ENCODE measurements at regions not wholly inside any gene's neighbourhood (a gene's known extent, or its start where the extent isn't known, plus 50 kb on each side); places are given as distances from the start of the nearest gene placed in this dataset.

GRCh38 chr1:81559662-81560350 is 240.9 kb upstream of the ADGRL2 start:
- no peak overlapping the region for H3K4me3 ChIP-seq (ENCODE audit: low read length in 3 of 3)
- no peaks in the 10 kb centered on the region for H3K9me3 ChIP-seq (ENCODE audit: control insufficient read depth in 2 of 3, insufficient read depth in 1 of 3, low read length in 3 of 3)
- H3K4me1 ChIP-seq (ENCODE audit: control insufficient read depth in 2 of 3, insufficient read depth in 2 of 3, low read depth in 1 of 3, low read length in 3 of 3), result no peaks in the 10 kb centered on the region
- H3K27me3 ChIP-seq (ENCODE audit: control insufficient read depth, insufficient read depth, low read length), result no peaks in the 10 kb centered on the region
- no peak for DNase-seq
- no peak overlapping the region for H3K9ac ChIP-seq (ENCODE audit: low read length in 3 of 3)
- TF ChIP-seq CTCF (IDR thresholded peaks at IDR 0.05; ENCODE audit: borderline replicate concordance, extremely low read depth, insufficient read depth), result no peak
- H3K36me3 ChIP-seq (ENCODE audit: control insufficient read depth in 2 of 3, insufficient read depth in 3 of 3, low read length in 3 of 3), result no peaks in the 10 kb centered on the region
- intact Hi-C loops (cut with DNase I), result no loop called here
- FAIRE-seq, result no peak
- no peak overlapping the region for H3K27ac ChIP-seq (ENCODE audit: low read depth in 2 of 2, low read length in 2 of 2)

- DNase-seq (no peak), FAIRE-seq (no peak)
- intact Hi-C loops (cut with DNase I), result no loop called here
- no peaks in the 10 kb centered on the region for H3K9me3 ChIP-seq (ENCODE audit: control insufficient read depth in 2 of 3, insufficient read depth in 1 of 3, low read length in 3 of 3)
- no peaks in the 10 kb centered on the region for H3K4me1 ChIP-seq (ENCODE audit: control insufficient read depth in 2 of 3, insufficient read depth in 2 of 3, low read depth in 1 of 3, low read length in 3 of 3)
- H3K36me3 ChIP-seq (ENCODE audit: control insufficient read depth in 2 of 3, insufficient read depth in 3 of 3, low read length in 3 of 3), result no peaks in the 10 kb centered on the region
- no peak overlapping the region for H3K9ac ChIP-seq (ENCODE audit: low read length in 3 of 3)
- no peak for TF ChIP-seq CTCF (IDR thresholded peaks at IDR 0.05; ENCODE audit: borderline replicate concordance, extremely low read depth, insufficient read depth)
- H3K27me3 ChIP-seq (ENCODE audit: control insufficient read depth, insufficient read depth, low read length), result no peaks in the 10 kb centered on the region
- no peak overlapping the region for H3K27ac ChIP-seq (ENCODE audit: low read depth in 2 of 2, low read length in 2 of 2)
- H3K4me3 ChIP-seq (ENCODE audit: low read length in 3 of 3), result no peak overlapping the region
Measured at GRCh38 chr1:81558291-81559076, 242.2 kb upstream of the ADGRL2 start.

GRCh38 chr1:81556968-81557367 is 243.8 kb upstream of the ADGRL2 start:
- Histone ChIP-seq H3K27ac (ENCODE audit: low read depth in 2 of 2, low read length in 2 of 2) (no peak overlapping the region), H3K4me1 (ENCODE audit: control insufficient read depth in 2 of 3, insufficient read depth in 2 of 3, low read depth in 1 of 3, low read length in 3 of 3) (no peaks in the 10 kb centered on the region), H3K4me3 (ENCODE audit: low read length in 3 of 3) (no peak overlapping the region), H3K27me3 (ENCODE audit: control insufficient read depth, insufficient read depth, low read length) (no peaks in the 10 kb centered on the region), H3K9me3 (ENCODE audit: control insufficient read depth in 2 of 3, insufficient read depth in 1 of 3, low read length in 3 of 3) (no peaks in the 10 kb centered on the region), H3K9ac (ENCODE audit: low read length in 3 of 3) (no peak overlapping the region), H3K36me3 (ENCODE audit: control insufficient read depth in 2 of 3, insufficient read depth in 3 of 3, low read length in 3 of 3) (no peaks in the 10 kb centered on the region)
- intact Hi-C loops (cut with DNase I), result no loop called here
- FAIRE-seq, result no peak
- no peak for TF ChIP-seq CTCF (IDR thresholded peaks at IDR 0.05; ENCODE audit: borderline replicate concordance, extremely low read depth, insufficient read depth)
- no peak for DNase-seq

Data from kidney (tissue), 13 donors.